Keratinocyte (primary cell): ENCODE measurements at regions not wholly inside any gene's neighbourhood (a gene's known extent, or its start where the extent isn't known, plus 50 kb on each side); places are given as distances from the start of the nearest gene placed in this dataset.

Experiments used
- DNase-seq: peaks from one replicate; pipeline ENCODE4 v3.0.0-alpha.2; 2011; ENCODE audit warnings: low read depth, missing footprints, low spot score
- FAIRE-seq: peaks from 2 replicates; lab custom pipeline; 2011; peaks lifted over from hg19 to GRCh38; lab: Jason Lieb, UNC
- H2AFZ ChIP-seq: 2 replicates; pipeline ENCODE4 v1.6.0; 2012; ENCODE audit warnings: low read length, control low read depth, inconsistent platforms; ENCODE audit not compliant: control insufficient read depth
- H3K27ac ChIP-seq: 2 replicates; pipeline ENCODE4 v1.5.1; 2011; ENCODE audit warnings: low read length; ENCODE audit not compliant: control insufficient read depth, insufficient read depth
- H3K27me3 ChIP-seq: 3 replicates; pipeline ENCODE4 v1.6.0; 2011; ENCODE audit warnings: low read length; ENCODE audit not compliant: control insufficient read depth, insufficient read depth; ENCODE audit errors: extremely low read depth
- H3K36me3 ChIP-seq, 2 experiments: 2 replicates in 1 of 2; 3 replicates in 1 of 2; pipeline ENCODE4 v1.5.1; 2011; ENCODE audit warnings: low read length in 2 of 2, mild to moderate bottlenecking in 1 of 2; ENCODE audit not compliant: control insufficient read depth in 2 of 2, insufficient read depth in 2 of 2; ENCODE audit errors: extremely low read depth in 1 of 2
- H3K4me1 ChIP-seq: 3 replicates; pipeline ENCODE4 v1.5.1; 2011; ENCODE audit warnings: low read length; ENCODE audit not compliant: control insufficient read depth, insufficient read depth; ENCODE audit errors: extremely low read depth
- H3K4me2 ChIP-seq: 3 replicates; pipeline ENCODE4 v1.6.0; 2011; ENCODE audit warnings: low read depth, low read length; ENCODE audit not compliant: control insufficient read depth, insufficient read depth; ENCODE audit errors: extremely low read depth
- H3K4me3 ChIP-seq, 3 experiments: fragments of 200-600 bp in 1 of 3; sonication (generic) in 1 of 3; 2 replicates in 2 of 3; 3 replicates in 1 of 3; pipeline ENCODE4 v1.5.1; 2011 to 2016; ENCODE audit warnings: low read length in 3 of 3, mild to moderate bottlenecking in 3 of 3, control low read depth in 2 of 3, inconsistent platforms in 1 of 3, low read depth in 1 of 3, mixed read lengths in 1 of 3, mixed run types in 1 of 3, moderate library complexity in 1 of 3; ENCODE audit not compliant: control insufficient read depth in 2 of 3, insufficient read depth in 2 of 3; ENCODE audit errors: extremely low read depth in 1 of 3
- H3K79me2 ChIP-seq: 2 replicates; pipeline ENCODE4 v1.6.0; 2012; ENCODE audit warnings: low read length; ENCODE audit not compliant: control insufficient read depth, insufficient read depth
- H3K9ac ChIP-seq: 3 replicates; pipeline ENCODE4 v1.6.0; 2011; ENCODE audit warnings: low read length; ENCODE audit not compliant: control insufficient read depth, insufficient read depth; ENCODE audit errors: extremely low read depth
- H3K9me1 ChIP-seq: 3 replicates; pipeline ENCODE4 v1.6.0; 2011; ENCODE audit warnings: low read length; ENCODE audit not compliant: control insufficient read depth, insufficient read depth; ENCODE audit errors: extremely low read depth
- H3K9me3 ChIP-seq: 2 replicates; pipeline ENCODE4 v1.5.1; 2012; ENCODE audit warnings: low read depth, low read length; ENCODE audit not compliant: control insufficient read depth
- H4K20me1 ChIP-seq: 3 replicates; pipeline ENCODE4 v1.6.0; 2011; ENCODE audit warnings: low read length; ENCODE audit not compliant: control insufficient read depth, insufficient read depth; ENCODE audit errors: extremely low read depth
- CTCF ChIP-seq, 3 experiments: IDR thresholded peaks in 1 of 3; conservative IDR thresholded peaks in 1 of 3; optimal IDR thresholded peaks in 1 of 3; 2 replicates in 2 of 3; 3 replicates in 1 of 3; pipeline versions ENCODE3 to v1.5.1; 2011; ENCODE audit warnings: low read length in 3 of 3, mild to moderate bottlenecking in 3 of 3, moderate library complexity in 2 of 3, control low read depth in 1 of 3, inconsistent platforms in 1 of 3; ENCODE audit not compliant: insufficient read depth in 2 of 3; ENCODE audit errors: extremely low read depth in 1 of 3
- EZH2 ChIP-seq: IDR thresholded peaks from one replicate; pipeline ENCODE4 v1.6.1; 2012; ENCODE audit warnings: inconsistent platforms, mild to moderate bottlenecking, low read length, moderate library complexity
- dilution Hi-C: fragments of 300-500 bp; cut with MboI; formaldehyde crosslinking; loops from one replicate; pipeline ENCODE4 v1.7.0; 2020; ENCODE audit warnings: low sequenced_read_pairs; ENCODE audit not compliant: extremely low pct_ligation_motif_present

GRCh38 chr21:22399681-22400514 is 1401.7 kb downstream of the NCAM2 start:
- Histone ChIP-seq H3K36me3 (no peaks in the 10 kb centered on the region), H3K27ac (no peak overlapping the region), H3K27me3 (no peaks in the 10 kb centered on the region), H3K79me2 (no peaks in the 10 kb centered on the region), H4K20me1 (no peaks in the 10 kb centered on the region), H3K9ac (no peak overlapping the region), H3K4me3 (no peak overlapping the region), H3K4me1 (no peaks in the 10 kb centered on the region), H3K9me3 (peaks cover 2% of the 10 kb centered on the region), H3K4me2 (no peak overlapping the region), H2AFZ (no peak overlapping the region), H3K9me1 (no peaks in the 10 kb centered on the region)
- dilution Hi-C loops, result no loop called here
- DNase-seq, result no peak
- TF ChIP-seq CTCF (optimal IDR thresholded peaks at IDR 0.05 in 1 of 3, IDR thresholded peaks at IDR 0.05 in 1 of 3, conservative IDR thresholded peaks at IDR 0.05 in 1 of 3; ENCODE audit: extremely low read depth in 1 of 3, insufficient read depth in 2 of 3, low read length in 3 of 3) (no peak), EZH2 (no peak)
- no peak for FAIRE-seq

GRCh38 chr21:22409571-22409970 is 1411.4 kb downstream of the NCAM2 start:
- DNase-seq (no peak), FAIRE-seq (no peak)
- Histone ChIP-seq H3K27me3 (no peaks in the 10 kb centered on the region), H3K9me1 (no peaks in the 10 kb centered on the region), H3K4me1 (no peaks in the 10 kb centered on the region), H3K79me2 (no peaks in the 10 kb centered on the region), H3K9me3 (no peaks in the 10 kb centered on the region), H3K4me3 (no peak overlapping the region), H3K4me2 (no peak overlapping the region), H3K27ac (no peak overlapping the region), H3K36me3 (no peaks in the 10 kb centered on the region), H4K20me1 (no peaks in the 10 kb centered on the region), H2AFZ (no peak overlapping the region), H3K9ac (no peak overlapping the region)
- dilution Hi-C loops, result no loop called here
- TF ChIP-seq CTCF (optimal IDR thresholded peaks at IDR 0.05 in 1 of 3, IDR thresholded peaks at IDR 0.05 in 1 of 3, conservative IDR thresholded peaks at IDR 0.05 in 1 of 3; ENCODE audit: extremely low read depth in 1 of 3, insufficient read depth in 2 of 3, low read length in 3 of 3) (no peak), EZH2 (no peak)
